ENCODE measurements at regions not wholly inside any gene's neighbourhood (a gene's known extent, or its start where the extent isn't known, plus 50 kb on each side); places are given as distances from the start of the nearest gene placed in this dataset.
A peak's percentile ranks its signal among the peaks of the same experiment; 100 is the strongest.

- Histone ChIP-seq H3K4me3 (ENCODE audit: low read length in 2 of 2) (no peak overlapping the region), H3K27ac (ENCODE audit: low read depth in 1 of 2, low read length in 2 of 2) (no peak overlapping the region), H3K9me3 (ENCODE audit: control insufficient read depth, low read length) (no peaks in the 10 kb centered on the region), H3K4me1 (ENCODE audit: control insufficient read depth in 1 of 2, insufficient read depth in 2 of 2, low read length in 2 of 2) (no peaks in the 10 kb centered on the region), H3K36me3 (ENCODE audit: control insufficient read depth in 1 of 2, insufficient read depth in 2 of 2, low read length in 1 of 2) (no peaks in the 10 kb centered on the region), H3K27me3 (ENCODE audit: control insufficient read depth in 1 of 2, insufficient read depth in 2 of 2, low read length in 1 of 2) (no peaks in the 10 kb centered on the region)
- intact Hi-C loops (cut with DNase I), result no loop called here
- DNase-seq (no peak), ATAC-seq (ENCODE audit: low FRiP score) (no peak)
- 36 to 49% methylated on average over 2 of the region's 2 CpGs for WGBS, 2 donors
Observed at GRCh38 chr5:84861306-84861705, 476.6 kb upstream of the EDIL3 start.

- no peak overlapping the region for H3K27ac ChIP-seq (ENCODE audit: low read depth in 1 of 2, low read length in 2 of 2)
- no peaks in the 10 kb centered on the region for H3K36me3 ChIP-seq (ENCODE audit: control insufficient read depth in 1 of 2, insufficient read depth in 2 of 2, low read length in 1 of 2)
- DNase-seq (no peak), ATAC-seq (ENCODE audit: low FRiP score) (no peak)
- H3K4me3 ChIP-seq (ENCODE audit: low read length in 2 of 2), result no peak overlapping the region
- no peaks in the 10 kb centered on the region for H3K9me3 ChIP-seq (ENCODE audit: control insufficient read depth, low read length)
- H3K27me3 ChIP-seq (ENCODE audit: control insufficient read depth in 1 of 2, insufficient read depth in 2 of 2, low read length in 1 of 2), result no peaks in the 10 kb centered on the region
- 91% methylated on average over 1 of the region's 1 CpG for WGBS, 2 donors
- no peaks in the 10 kb centered on the region for H3K4me1 ChIP-seq (ENCODE audit: control insufficient read depth in 1 of 2, insufficient read depth in 2 of 2, low read length in 2 of 2)
- intact Hi-C loops (cut with DNase I), result no loop called here
Observed at GRCh38 chr5:84859056-84859455, 474.4 kb upstream of the EDIL3 start.

GRCh38 chr5:84831701-84832100 is 447.0 kb upstream of the EDIL3 start:
- WGBS, 2 donors, result 90 to 96% methylated on average over 1 of the region's 1 CpG
- ATAC-seq (ENCODE audit: low FRiP score) (no peak), DNase-seq (no peak)
- H3K4me3 ChIP-seq (ENCODE audit: low read length in 2 of 2), result no peak overlapping the region
- no peaks in the 10 kb centered on the region for H3K4me1 ChIP-seq (ENCODE audit: control insufficient read depth in 1 of 2, insufficient read depth in 2 of 2, low read length in 2 of 2)
- no peaks in the 10 kb centered on the region for H3K36me3 ChIP-seq (ENCODE audit: control insufficient read depth in 1 of 2, insufficient read depth in 2 of 2, low read length in 1 of 2)
- H3K9me3 ChIP-seq (ENCODE audit: control insufficient read depth, low read length), result no peaks in the 10 kb centered on the region
- no peak overlapping the region for H3K27ac ChIP-seq (ENCODE audit: low read depth in 1 of 2, low read length in 2 of 2)
- intact Hi-C loops (cut with DNase I), result no loop called here
- no peaks in the 10 kb centered on the region for H3K27me3 ChIP-seq (ENCODE audit: control insufficient read depth in 1 of 2, insufficient read depth in 2 of 2, low read length in 1 of 2)

GRCh38 chr5:84830265-84830664 is 445.6 kb upstream of the EDIL3 start:
- Histone ChIP-seq H3K27ac (ENCODE audit: low read depth in 1 of 2, low read length in 2 of 2) (no peak overlapping the region), H3K4me1 (ENCODE audit: control insufficient read depth in 1 of 2, insufficient read depth in 2 of 2, low read length in 2 of 2) (no peaks in the 10 kb centered on the region), H3K4me3 (ENCODE audit: low read length in 2 of 2) (no peak overlapping the region), H3K27me3 (ENCODE audit: control insufficient read depth in 1 of 2, insufficient read depth in 2 of 2, low read length in 1 of 2) (no peaks in the 10 kb centered on the region), H3K9me3 (ENCODE audit: control insufficient read depth, low read length) (no peaks in the 10 kb centered on the region), H3K36me3 (ENCODE audit: control insufficient read depth in 1 of 2, insufficient read depth in 2 of 2, low read length in 1 of 2) (no peaks in the 10 kb centered on the region)
- DNase-seq (peak in 1 of 2 donors; percentile 66), ATAC-seq (ENCODE audit: low FRiP score) (no peak)
- intact Hi-C loops (cut with DNase I), result no loop called here
- 93 to 94% methylated on average over 28 of the region's 28 CpGs for WGBS, 2 donors

- WGBS, 2 donors, result 68 to 70% methylated on average over 1 of the region's 1 CpG
- no peak for DNase-seq
- Histone ChIP-seq H3K4me3 (ENCODE audit: low read length in 2 of 2) (no peak overlapping the region), H3K27ac (ENCODE audit: low read depth in 1 of 2, low read length in 2 of 2) (no peak overlapping the region), H3K4me1 (ENCODE audit: control insufficient read depth in 1 of 2, insufficient read depth in 2 of 2, low read length in 2 of 2) (no peaks in the 10 kb centered on the region), H3K27me3 (ENCODE audit: control insufficient read depth in 1 of 2, insufficient read depth in 2 of 2, low read length in 1 of 2) (no peaks in the 10 kb centered on the region), H3K9me3 (ENCODE audit: control insufficient read depth, low read length) (no peaks in the 10 kb centered on the region), H3K36me3 (ENCODE audit: control insufficient read depth in 1 of 2, insufficient read depth in 2 of 2, low read length in 1 of 2) (no peaks in the 10 kb centered on the region)
- intact Hi-C loops (cut with DNase I), result no loop called here
- no peak for ATAC-seq (ENCODE audit: low FRiP score)
Observed at GRCh38 chr5:84825606-84826005, 440.9 kb upstream of the EDIL3 start.

- DNase-seq (no peak), ATAC-seq (ENCODE audit: low FRiP score) (no peak)
- no peak overlapping the region for H3K4me3 ChIP-seq (ENCODE audit: low read length in 2 of 2)
- intact Hi-C loops (cut with DNase I), result no loop called here
- no peaks in the 10 kb centered on the region for H3K36me3 ChIP-seq (ENCODE audit: control insufficient read depth in 1 of 2, insufficient read depth in 2 of 2, low read length in 1 of 2)
- H3K27ac ChIP-seq (ENCODE audit: low read depth in 1 of 2, low read length in 2 of 2), result no peak overlapping the region
- 48 to 59% methylated on average over 3 of the region's 3 CpGs for WGBS, 2 donors
- no peaks in the 10 kb centered on the region for H3K9me3 ChIP-seq (ENCODE audit: control insufficient read depth, low read length)
- H3K4me1 ChIP-seq (ENCODE audit: control insufficient read depth in 1 of 2, insufficient read depth in 2 of 2, low read length in 2 of 2), result no peaks in the 10 kb centered on the region
- H3K27me3 ChIP-seq (ENCODE audit: control insufficient read depth in 1 of 2, insufficient read depth in 2 of 2, low read length in 1 of 2), result no peaks in the 10 kb centered on the region
Observed at GRCh38 chr5:84821924-84822323, 437.2 kb upstream of the EDIL3 start.

GRCh38 chr5:84817953-84818352 is 433.3 kb upstream of the EDIL3 start:
- WGBS, 2 donors, result 87 to 91% methylated on average over 5 of the region's 5 CpGs
- Histone ChIP-seq H3K9me3 (ENCODE audit: control insufficient read depth, low read length) (no peaks in the 10 kb centered on the region), H3K27me3 (ENCODE audit: control insufficient read depth in 1 of 2, insufficient read depth in 2 of 2, low read length in 1 of 2) (no peaks in the 10 kb centered on the region), H3K4me1 (ENCODE audit: control insufficient read depth in 1 of 2, insufficient read depth in 2 of 2, low read length in 2 of 2) (no peaks in the 10 kb centered on the region), H3K36me3 (ENCODE audit: control insufficient read depth in 1 of 2, insufficient read depth in 2 of 2, low read length in 1 of 2) (no peaks in the 10 kb centered on the region), H3K4me3 (ENCODE audit: low read length in 2 of 2) (no peak overlapping the region), H3K27ac (ENCODE audit: low read depth in 1 of 2, low read length in 2 of 2) (no peak overlapping the region)
- intact Hi-C loops (cut with DNase I), result no loop called here
- no peak for DNase-seq
- no peak for ATAC-seq (ENCODE audit: low FRiP score)

GRCh38 chr5:84816746-84817547 is 432.3 kb upstream of the EDIL3 start:
- WGBS, 2 donors, result 41 to 45% methylated on average over 4 of the region's 4 CpGs
- H3K4me3 ChIP-seq (ENCODE audit: low read length in 2 of 2), result no peak overlapping the region

GRCh38 chr5:84816160-84816559 is 431.5 kb upstream of the EDIL3 start:
- no peaks in the 10 kb centered on the region for H3K27me3 ChIP-seq (ENCODE audit: control insufficient read depth in 1 of 2, insufficient read depth in 2 of 2, low read length in 1 of 2)
- no peaks in the 10 kb centered on the region for H3K4me1 ChIP-seq (ENCODE audit: control insufficient read depth in 1 of 2, insufficient read depth in 2 of 2, low read length in 2 of 2)
- ATAC-seq (ENCODE audit: low FRiP score), result no peak
- 37 to 56% methylated on average over 1 of the region's 1 CpG for WGBS, 2 donors
- no peak for DNase-seq
- no peaks in the 10 kb centered on the region for H3K36me3 ChIP-seq (ENCODE audit: control insufficient read depth in 1 of 2, insufficient read depth in 2 of 2, low read length in 1 of 2)
- intact Hi-C loops (cut with DNase I), result no loop called here
- H3K9me3 ChIP-seq (ENCODE audit: control insufficient read depth, low read length), result no peaks in the 10 kb centered on the region
- H3K4me3 ChIP-seq (ENCODE audit: low read length in 2 of 2), result no peak overlapping the region
- no peak overlapping the region for H3K27ac ChIP-seq (ENCODE audit: low read depth in 1 of 2, low read length in 2 of 2)

More at GRCh38 chr5:84816746-84817547, 432.3 kb upstream of the EDIL3 start:
- intact Hi-C loops (cut with DNase I), result no loop called here
- DNase-seq (no peak), ATAC-seq (ENCODE audit: low FRiP score) (no peak)
- H3K9me3 ChIP-seq (ENCODE audit: control insufficient read depth, low read length), result no peaks in the 10 kb centered on the region
- no peaks in the 10 kb centered on the region for H3K4me1 ChIP-seq (ENCODE audit: control insufficient read depth in 1 of 2, insufficient read depth in 2 of 2, low read length in 2 of 2)
- no peaks in the 10 kb centered on the region for H3K27me3 ChIP-seq (ENCODE audit: control insufficient read depth in 1 of 2, insufficient read depth in 2 of 2, low read length in 1 of 2)
- no peak overlapping the region for H3K27ac ChIP-seq (ENCODE audit: low read depth in 1 of 2, low read length in 2 of 2)
- no peaks in the 10 kb centered on the region for H3K36me3 ChIP-seq (ENCODE audit: control insufficient read depth in 1 of 2, insufficient read depth in 2 of 2, low read length in 1 of 2)

Data from aorta (tissue), 5 donors.